Neural progenitor cell (in vitro differentiated cells): ENCODE measurements at regions not wholly inside any gene's neighbourhood (a gene's known extent, or its start where the extent isn't known, plus 50 kb on each side); places are given as distances from the start of the nearest gene placed in this dataset.

Source experiments
- DNase-seq: peaks from one replicate; pipeline ENCODE4 v3.0.0-alpha.2; 2016; ENCODE audit warnings: low spot score
- H2AFZ ChIP-seq: fragments of 200-600 bp; sonication (generic); replicated peaks from 2 replicates; pipeline ENCODE4 v1.6.1; 2016; ENCODE audit warnings: antibody characterized with exemption
- H3F3A ChIP-seq: fragments of 200-600 bp; sonication (generic); 2 replicates; pipeline ENCODE4 v1.6.1; 2016; ENCODE audit warnings: antibody characterized with exemption, low read depth
- H3K27ac ChIP-seq: fragments of 200-600 bp; sonication (generic); 2 replicates; pipeline ENCODE4 v1.5.1; 2016; ENCODE audit warnings: mild to moderate bottlenecking
- H3K27me3 ChIP-seq: fragments of 200-600 bp; sonication (generic); 2 replicates; pipeline ENCODE4 v1.6.1; 2016; ENCODE audit warnings: mild to moderate bottlenecking, moderate library complexity
- H3K36me3 ChIP-seq: fragments of 200-600 bp; sonication (generic); 2 replicates; pipeline ENCODE4 v1.5.1; 2016
- H3K4me1 ChIP-seq: fragments of 200-600 bp; sonication (generic); 2 replicates; pipeline ENCODE4 v1.6.1; 2016; ENCODE audit warnings: mixed run types
- H3K4me2 ChIP-seq: fragments of 200-600 bp; sonication (generic); 2 replicates; pipeline ENCODE4 v1.6.1; 2016
- H3K4me3 ChIP-seq: fragments of 200-600 bp; sonication (generic); 2 replicates; pipeline ENCODE4 v1.5.1; 2016
- H3K79me2 ChIP-seq: fragments of 200-600 bp; sonication (generic); 2 replicates; pipeline ENCODE4 v1.6.1; 2016; ENCODE audit warnings: low read depth
- H3K9ac ChIP-seq: fragments of 200-600 bp; sonication (generic); 2 replicates; pipeline ENCODE4 v1.6.1; 2016
- H3K9me3 ChIP-seq: fragments of 200-600 bp; sonication (generic); 2 replicates; pipeline ENCODE4 v1.5.1; 2016; ENCODE audit warnings: low read depth
- H4K20me1 ChIP-seq: fragments of 200-600 bp; sonication (generic); 2 replicates; pipeline ENCODE4 v1.6.1; 2016; ENCODE audit warnings: low read depth
- H3K27ac Mint-ChIP-seq: 3 replicates; pipeline ENCODE4 v1.8.0; 2021; ENCODE audit warnings: mixed read lengths
- H3K27me3 Mint-ChIP-seq: 2 replicates; pipeline ENCODE4 v1.8.0; 2022; ENCODE audit warnings: low read depth, mild to moderate bottlenecking, inconsistent platforms, moderate library complexity, mixed read lengths; ENCODE audit not compliant: insufficient read depth
- H3K36me3 Mint-ChIP-seq: 3 replicates; pipeline ENCODE4 v1.8.0; 2021; ENCODE audit warnings: mixed read lengths
- H3K4me1 Mint-ChIP-seq: 3 replicates; pipeline ENCODE4 v1.8.0; 2021; ENCODE audit warnings: mixed read lengths
- H3K4me3 Mint-ChIP-seq: 3 replicates; pipeline ENCODE4 v1.8.0; 2021; ENCODE audit warnings: mild to moderate bottlenecking, moderate library complexity, mixed read lengths
- H3K9me3 Mint-ChIP-seq: 3 replicates; pipeline ENCODE4 v1.8.0; 2020; ENCODE audit warnings: mixed read lengths
- EZH2 ChIP-seq: fragments of 200-600 bp; sonication (generic); IDR thresholded peaks from 2 replicates; pipeline ENCODE4 v1.6.1; 2017; ENCODE audit warnings: antibody characterized with exemption, mild to moderate bottlenecking, moderate library complexity
- EZH2phosphoT487 ChIP-seq: fragments of 200-600 bp; sonication (generic); IDR thresholded peaks from 2 replicates; pipeline ENCODE4 v1.6.1; 2017; ENCODE audit warnings: antibody characterized with exemption
- TF ChIP-seq, protein P1 (sequence below): fragments of 200-600 bp; sonication (generic); IDR thresholded peaks from 2 replicates; pipeline ENCODE4 v1.5.1; 2017; ENCODE audit warnings: antibody characterized with exemption, mild to moderate bottlenecking

DNA sequence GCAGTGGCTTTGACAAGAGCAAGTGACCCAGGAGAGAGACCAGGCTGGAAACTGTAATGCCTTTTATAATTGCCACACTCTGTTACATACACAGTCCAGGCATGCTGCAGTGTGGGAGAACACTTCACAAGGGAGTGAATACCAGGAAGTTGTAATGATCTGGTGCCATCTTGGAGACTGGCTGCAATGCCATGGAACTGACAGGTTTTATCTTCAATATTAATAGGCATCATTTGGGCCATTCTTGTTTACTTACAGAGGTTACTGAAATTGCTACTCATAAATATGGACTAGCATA, 274.3 kb downstream of the AUH start:
- H3K9ac ChIP-seq: no peak overlapping the region
- no peak for TF ChIP-seq EZH2
- no peak for TF ChIP-seq EZH2phosphoT487
- TF ChIP-seq, protein P1, sequence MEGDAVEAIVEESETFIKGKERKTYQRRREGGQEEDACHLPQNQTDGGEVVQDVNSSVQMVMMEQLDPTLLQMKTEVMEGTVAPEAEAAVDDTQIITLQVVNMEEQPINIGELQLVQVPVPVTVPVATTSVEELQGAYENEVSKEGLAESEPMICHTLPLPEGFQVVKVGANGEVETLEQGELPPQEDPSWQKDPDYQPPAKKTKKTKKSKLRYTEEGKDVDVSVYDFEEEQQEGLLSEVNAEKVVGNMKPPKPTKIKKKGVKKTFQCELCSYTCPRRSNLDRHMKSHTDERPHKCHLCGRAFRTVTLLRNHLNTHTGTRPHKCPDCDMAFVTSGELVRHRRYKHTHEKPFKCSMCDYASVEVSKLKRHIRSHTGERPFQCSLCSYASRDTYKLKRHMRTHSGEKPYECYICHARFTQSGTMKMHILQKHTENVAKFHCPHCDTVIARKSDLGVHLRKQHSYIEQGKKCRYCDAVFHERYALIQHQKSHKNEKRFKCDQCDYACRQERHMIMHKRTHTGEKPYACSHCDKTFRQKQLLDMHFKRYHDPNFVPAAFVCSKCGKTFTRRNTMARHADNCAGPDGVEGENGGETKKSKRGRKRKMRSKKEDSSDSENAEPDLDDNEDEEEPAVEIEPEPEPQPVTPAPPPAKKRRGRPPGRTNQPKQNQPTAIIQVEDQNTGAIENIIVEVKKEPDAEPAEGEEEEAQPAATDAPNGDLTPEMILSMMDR: no peak
- no peak overlapping the region for H3K27ac ChIP-seq
- H4K20me1 ChIP-seq: no peaks in the 10 kb centered on the region
- H3K36me3 ChIP-seq: no peaks in the 10 kb centered on the region
- H3K27ac Mint-ChIP-seq: no peak overlapping the region
- H3K9me3 ChIP-seq: no peaks in the 10 kb centered on the region
- H2AFZ ChIP-seq: no peak overlapping the region
- no peaks in the 10 kb centered on the region for H3K27me3 Mint-ChIP-seq
- no peaks in the 10 kb centered on the region for H3F3A ChIP-seq
- no peak for DNase-seq
- no peak overlapping the region for H3K4me3 ChIP-seq
- H3K79me2 ChIP-seq: no peaks in the 10 kb centered on the region
- peaks cover 5% of the 10 kb centered on the region for H3K4me1 Mint-ChIP-seq
- H3K4me2 ChIP-seq: no peak overlapping the region
- no peaks in the 10 kb centered on the region for H3K9me3 Mint-ChIP-seq
- no peaks in the 10 kb centered on the region for H3K36me3 Mint-ChIP-seq
- no peak overlapping the region for H3K4me3 Mint-ChIP-seq
- H3K4me1 ChIP-seq: no peaks in the 10 kb centered on the region
- no peaks in the 10 kb centered on the region for H3K27me3 ChIP-seq

DNA sequence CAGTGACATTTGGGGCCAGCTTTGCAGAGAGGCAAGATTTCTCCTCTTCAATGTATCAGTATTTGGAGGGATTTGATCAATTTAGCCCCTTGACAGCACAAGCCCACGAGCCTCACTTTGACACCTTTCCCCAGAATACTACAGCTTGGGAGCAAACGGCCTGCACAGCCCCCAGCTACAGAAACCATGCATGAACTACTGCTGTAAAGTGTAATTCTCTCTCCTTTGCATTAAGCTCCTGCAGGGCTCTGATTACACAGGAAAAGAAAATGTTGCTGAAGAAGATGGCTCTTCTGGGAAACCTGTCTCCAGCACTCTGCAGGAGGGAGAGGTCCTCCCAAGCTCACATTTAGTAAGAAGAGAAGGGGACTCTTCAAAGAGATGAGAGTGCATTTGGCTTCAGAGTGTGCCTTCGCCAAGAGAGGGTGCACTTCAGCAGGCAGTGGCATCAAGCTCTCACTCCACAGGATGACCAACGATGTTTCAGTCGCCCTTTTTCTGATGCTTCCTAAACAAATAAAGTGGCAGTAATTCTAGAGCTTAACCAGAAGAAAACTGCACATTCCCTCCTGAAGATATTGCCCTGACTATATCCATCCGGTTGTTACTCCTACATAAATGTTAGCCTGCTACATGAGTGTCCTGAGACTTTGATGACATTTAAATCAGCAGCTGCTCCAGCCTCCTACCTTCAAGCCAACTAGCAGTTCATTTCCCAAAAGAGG, 272.2 kb downstream of the AUH start:
- DNase-seq: peak; percentile 28
- Histone ChIP-seq H3K4me2 (no peak overlapping the region), H3K9ac (no peak overlapping the region), H3K9me3 (no peaks in the 10 kb centered on the region), H3F3A (no peaks in the 10 kb centered on the region), H3K27ac (no peak overlapping the region), H3K27me3 (no peaks in the 10 kb centered on the region), H3K4me3 (no peak overlapping the region), H2AFZ (no peak overlapping the region), H3K79me2 (no peaks in the 10 kb centered on the region), H3K4me1 (no peaks in the 10 kb centered on the region), H3K36me3 (no peaks in the 10 kb centered on the region), H4K20me1 (no peaks in the 10 kb centered on the region)
- Mint-ChIP-seq H3K27me3 (no peaks in the 10 kb centered on the region), H3K9me3 (peaks cover 7% of the 10 kb centered on the region), H3K36me3 (no peaks in the 10 kb centered on the region), H3K27ac (no peak overlapping the region), H3K4me1 (peaks cover 2% of the 10 kb centered on the region), H3K4me3 (no peak overlapping the region)
- TF ChIP-seq, protein P1: peak; percentile 38
- TF ChIP-seq EZH2phosphoT487: no peak

DNA sequence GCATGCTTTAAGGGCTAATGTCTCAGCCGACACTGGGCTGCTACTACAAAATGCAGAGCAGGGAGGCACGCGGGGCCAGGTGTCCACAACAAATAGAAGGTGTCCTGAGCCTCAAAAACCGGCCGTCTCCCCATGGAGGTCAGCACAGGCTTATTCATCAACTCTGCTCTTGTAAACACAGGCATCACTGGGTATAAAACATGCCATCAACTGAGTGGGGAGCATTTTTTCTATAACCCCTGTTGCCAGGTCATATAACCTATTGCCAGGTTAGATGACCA, 271.6 kb downstream of the AUH start:
- no peak for DNase-seq
- Mint-ChIP-seq H3K4me1 (peaks cover 2% of the 10 kb centered on the region), H3K9me3 (peaks cover 12% of the 10 kb centered on the region), H3K27ac (no peak overlapping the region), H3K27me3 (peaks cover 2% of the 10 kb centered on the region), H3K4me3 (no peak overlapping the region), H3K36me3 (no peaks in the 10 kb centered on the region)
- no peak overlapping the region for H3K27ac ChIP-seq
- H3K27me3 ChIP-seq: no peaks in the 10 kb centered on the region
- no peaks in the 10 kb centered on the region for H4K20me1 ChIP-seq
- no peak overlapping the region for H3K4me2 ChIP-seq
- H3K9me3 ChIP-seq: no peaks in the 10 kb centered on the region
- H3K9ac ChIP-seq: no peak overlapping the region
- TF ChIP-seq, protein P1: no peak
- TF ChIP-seq EZH2phosphoT487: no peak
- no peak for TF ChIP-seq EZH2
- no peak overlapping the region for H2AFZ ChIP-seq
- no peaks in the 10 kb centered on the region for H3K79me2 ChIP-seq
- no peak overlapping the region for H3K4me3 ChIP-seq
- no peaks in the 10 kb centered on the region for H3K36me3 ChIP-seq
- H3K4me1 ChIP-seq: no peaks in the 10 kb centered on the region
- H3F3A ChIP-seq: no peaks in the 10 kb centered on the region
